Activated CD4-positive, alpha-beta T cell treated with anti-CD3 and anti-CD28 coated beads for 36 hours (primary cell): ENCODE measurements at regions not wholly inside any gene's neighbourhood (a gene's known extent, or its start where the extent isn't known, plus 50 kb on each side); places are given as distances from the start of the nearest gene placed in this dataset.

Experiments used
- ATAC-seq: fragments of 200-7000 bp; cut with Tn5 transposase; one replicate; pipeline ENCODE4 v1.10.0; 2021; ENCODE audit warnings: mild to moderate bottlenecking, moderate library complexity
- CTCF ChIA-PET: fragments of 350-600 bp; sonication (Branson Sonifier 250); formaldehyde crosslinking; loops from one replicate; lab custom pipeline; 2021; ENCODE audit warnings: antibody characterized with exemption; lab: Charles Lee
- POLR2A ChIA-PET: fragments of 350-600 bp; sonication (Branson Sonifier 250); formaldehyde crosslinking; loops from one replicate; lab custom pipeline; 2021; ENCODE audit warnings: antibody characterized with exemption, inconsistent platforms; lab: Charles Lee
- DNase-seq: peaks from one replicate; pipeline ENCODE4 v3.0.0-alpha.2; 2020
- H3K27ac Mint-ChIP-seq: one replicate; pipeline ENCODE4 v1.8.0; 2021; ENCODE audit warnings: mixed read lengths
- H3K27me3 Mint-ChIP-seq: one replicate; pipeline ENCODE4 v1.8.0; 2021; ENCODE audit warnings: mixed read lengths
- H3K36me3 Mint-ChIP-seq: one replicate; pipeline ENCODE4 v1.8.0; 2021; ENCODE audit warnings: low read depth, mixed read lengths
- H3K4me1 Mint-ChIP-seq: one replicate; pipeline ENCODE4 v1.8.0; 2021; ENCODE audit warnings: mixed read lengths
- H3K4me3 Mint-ChIP-seq: one replicate; pipeline ENCODE4 v1.8.0; 2021; ENCODE audit warnings: mild to moderate bottlenecking, moderate library complexity, mixed read lengths
- H3K9me3 Mint-ChIP-seq: one replicate; pipeline ENCODE4 v1.8.0; 2021; ENCODE audit warnings: low read depth, mixed read lengths
- intact Hi-C, 2 experiments: fragments of 100-400 bp; cut with DNase I in 1 of 2; cut with micrococcal nuclease in 1 of 2; formaldehyde crosslinking; loops; one replicate each; pipeline versions ENCODE4 v1.14.2 to v1.15.1; 2022 to 2024; cut with DNase I, micrococcal nuclease

GRCh38 chrX:68936608-68937007 lies 107.8 kb downstream of the EFNB1 start:
- DNase-seq (no peak), ATAC-seq (no peak)
- no peaks in the 10 kb centered on the region for H3K36me3 Mint-ChIP-seq
- peaks cover 2% of the 10 kb centered on the region for H3K4me1 Mint-ChIP-seq
- no peak overlapping the region for H3K27ac Mint-ChIP-seq
- ChIA-PET POLR2A (no interaction called here), CTCF (no interaction called here)
- no peaks in the 10 kb centered on the region for H3K27me3 Mint-ChIP-seq
- no peak overlapping the region for H3K4me3 Mint-ChIP-seq
- no peaks in the 10 kb centered on the region for H3K9me3 Mint-ChIP-seq
- intact Hi-C loops, result no loop called here

GRCh38 chrX:68936126-68936525 lies 107.3 kb downstream of the EFNB1 start:
- Mint-ChIP-seq H3K36me3 (no peaks in the 10 kb centered on the region), H3K4me1 (peaks cover 2% of the 10 kb centered on the region), H3K9me3 (no peaks in the 10 kb centered on the region), H3K27ac (no peak overlapping the region), H3K4me3 (no peak overlapping the region), H3K27me3 (no peaks in the 10 kb centered on the region)
- DNase-seq, result no peak
- no peak for ATAC-seq
- ChIA-PET POLR2A (no interaction called here), CTCF (no interaction called here)
- intact Hi-C loops, result no loop called here

DNA sequence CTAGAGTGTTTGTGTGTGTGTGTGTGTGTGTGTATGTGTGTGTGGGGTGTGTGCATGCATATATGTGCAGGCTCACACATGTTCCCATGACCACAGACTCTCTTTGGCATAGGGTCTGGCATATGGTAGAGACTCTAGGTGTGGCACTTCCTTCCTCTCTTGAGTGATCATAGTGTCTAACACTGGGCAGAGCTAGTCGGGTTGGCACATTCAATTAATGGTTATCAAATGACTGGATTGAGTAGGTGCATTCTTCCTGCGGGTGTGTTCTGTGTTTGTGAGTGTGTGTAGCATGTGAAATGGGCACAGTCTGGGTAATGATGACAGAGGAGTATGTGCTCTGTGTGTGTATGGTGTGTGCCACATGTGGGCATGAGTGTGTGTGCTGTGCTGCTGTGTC lies 106.5 kb downstream of the EFNB1 start:
- no peak overlapping the region for H3K4me3 Mint-ChIP-seq
- no peak overlapping the region for H3K27ac Mint-ChIP-seq
- peaks cover 2% of the 10 kb centered on the region for H3K4me1 Mint-ChIP-seq
- CTCF ChIA-PET, result no interaction called here
- no peak for ATAC-seq
- POLR2A ChIA-PET, result no interaction called here
- DNase-seq, result no peak
- intact Hi-C loops, result no loop called here
- H3K9me3 Mint-ChIP-seq, result no peaks in the 10 kb centered on the region
- no peaks in the 10 kb centered on the region for H3K27me3 Mint-ChIP-seq
- no peaks in the 10 kb centered on the region for H3K36me3 Mint-ChIP-seq

GRCh38 chrX:68934922-68935321 lies 106.1 kb downstream of the EFNB1 start:
- no peak for DNase-seq
- ATAC-seq, result no peak
- Mint-ChIP-seq H3K9me3 (no peaks in the 10 kb centered on the region), H3K27me3 (no peaks in the 10 kb centered on the region), H3K27ac (no peak overlapping the region), H3K36me3 (no peaks in the 10 kb centered on the region), H3K4me1 (peaks cover 2% of the 10 kb centered on the region), H3K4me3 (no peak overlapping the region)
- ChIA-PET CTCF (no interaction called here), POLR2A (no interaction called here)
- intact Hi-C loops, result no loop called here

GRCh38 chrX:68934421-68934820 lies 105.6 kb downstream of the EFNB1 start:
- H3K36me3 Mint-ChIP-seq, result no peaks in the 10 kb centered on the region
- no peak for ATAC-seq
- peaks cover 2% of the 10 kb centered on the region for H3K4me1 Mint-ChIP-seq
- ChIA-PET POLR2A (no interaction called here), CTCF (no interaction called here)
- H3K9me3 Mint-ChIP-seq, result no peaks in the 10 kb centered on the region
- DNase-seq, result no peak
- H3K27ac Mint-ChIP-seq, result no peak overlapping the region
- no peak overlapping the region for H3K4me3 Mint-ChIP-seq
- intact Hi-C loops, result no loop called here
- H3K27me3 Mint-ChIP-seq, result no peaks in the 10 kb centered on the region

- intact Hi-C loops, result no loop called here
Measured at GRCh38 chrX:68932611-68933010, 103.8 kb downstream of the EFNB1 start.

GRCh38 chrX:68931345-68931744 lies 102.5 kb downstream of the EFNB1 start:
- no peaks in the 10 kb centered on the region for H3K9me3 Mint-ChIP-seq
- intact Hi-C loops, result no loop called here

More at GRCh38 chrX:68932611-68933010, 103.8 kb downstream of the EFNB1 start:
- Mint-ChIP-seq H3K4me3 (no peak overlapping the region), H3K36me3 (no peaks in the 10 kb centered on the region), H3K9me3 (no peaks in the 10 kb centered on the region), H3K27ac (no peak overlapping the region), H3K27me3 (no peaks in the 10 kb centered on the region), H3K4me1 (peaks cover 2% of the 10 kb centered on the region)
- CTCF ChIA-PET, result no interaction called here
- DNase-seq (no peak), ATAC-seq (no peak)
- POLR2A ChIA-PET, result no interaction called here

DNA sequence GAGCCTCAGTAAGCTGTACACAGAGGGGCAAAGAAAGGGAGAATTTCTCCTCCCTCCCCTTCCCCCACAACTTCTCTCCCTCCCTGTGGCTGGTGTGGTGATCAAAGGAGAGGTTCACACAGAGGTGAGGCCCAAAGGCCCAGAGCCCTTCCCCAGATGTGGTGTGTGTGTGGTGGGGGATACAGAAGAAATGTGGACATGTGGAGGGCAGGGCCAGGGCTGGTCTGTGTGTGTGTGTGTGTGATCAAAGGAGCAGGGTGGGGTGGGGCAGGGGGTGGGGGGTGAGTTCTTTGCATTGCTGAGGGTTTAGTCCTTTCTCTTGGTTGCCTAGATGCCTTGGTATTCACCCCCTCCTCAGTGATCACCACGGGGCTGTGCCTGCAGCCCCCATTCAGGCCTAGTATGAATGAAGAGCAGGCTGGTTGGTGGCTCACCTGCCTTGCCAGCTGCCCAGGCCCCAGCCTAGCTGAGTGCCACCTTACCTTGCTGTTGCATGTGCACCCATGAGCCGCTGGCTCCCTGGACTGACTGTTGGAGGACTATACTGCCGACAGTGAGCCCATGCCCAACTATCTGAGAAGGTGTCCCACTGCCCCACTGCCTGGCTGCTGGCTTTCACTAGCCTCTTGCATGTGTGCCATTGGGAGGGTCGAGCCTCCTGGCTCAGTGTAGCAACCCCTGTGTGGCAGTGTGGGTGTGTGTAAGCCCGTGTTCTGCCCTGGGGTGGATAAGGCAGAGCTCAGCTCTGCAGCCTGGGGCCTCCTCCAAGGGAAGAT lies 101.9 kb downstream of the EFNB1 start:
- intact Hi-C loops, result no loop called here
- ChIA-PET POLR2A (no interaction called here), CTCF (no interaction called here)
- H3K36me3 Mint-ChIP-seq, result no peaks in the 10 kb centered on the region
- ATAC-seq, result no peak
- H3K27me3 Mint-ChIP-seq, result no peaks in the 10 kb centered on the region
- no peak overlapping the region for H3K27ac Mint-ChIP-seq
- no peaks in the 10 kb centered on the region for H3K9me3 Mint-ChIP-seq
- peaks cover 2% of the 10 kb centered on the region for H3K4me1 Mint-ChIP-seq
- no peak overlapping the region for H3K4me3 Mint-ChIP-seq
- no peak for DNase-seq

More at GRCh38 chrX:68931345-68931744, 102.5 kb downstream of the EFNB1 start:
- Mint-ChIP-seq H3K4me3 (no peak overlapping the region), H3K27me3 (no peaks in the 10 kb centered on the region), H3K4me1 (peaks cover 2% of the 10 kb centered on the region), H3K36me3 (no peaks in the 10 kb centered on the region), H3K27ac (no peak overlapping the region)
- ChIA-PET CTCF (no interaction called here), POLR2A (no interaction called here)
- no peak for ATAC-seq
- no peak for DNase-seq

DNA sequence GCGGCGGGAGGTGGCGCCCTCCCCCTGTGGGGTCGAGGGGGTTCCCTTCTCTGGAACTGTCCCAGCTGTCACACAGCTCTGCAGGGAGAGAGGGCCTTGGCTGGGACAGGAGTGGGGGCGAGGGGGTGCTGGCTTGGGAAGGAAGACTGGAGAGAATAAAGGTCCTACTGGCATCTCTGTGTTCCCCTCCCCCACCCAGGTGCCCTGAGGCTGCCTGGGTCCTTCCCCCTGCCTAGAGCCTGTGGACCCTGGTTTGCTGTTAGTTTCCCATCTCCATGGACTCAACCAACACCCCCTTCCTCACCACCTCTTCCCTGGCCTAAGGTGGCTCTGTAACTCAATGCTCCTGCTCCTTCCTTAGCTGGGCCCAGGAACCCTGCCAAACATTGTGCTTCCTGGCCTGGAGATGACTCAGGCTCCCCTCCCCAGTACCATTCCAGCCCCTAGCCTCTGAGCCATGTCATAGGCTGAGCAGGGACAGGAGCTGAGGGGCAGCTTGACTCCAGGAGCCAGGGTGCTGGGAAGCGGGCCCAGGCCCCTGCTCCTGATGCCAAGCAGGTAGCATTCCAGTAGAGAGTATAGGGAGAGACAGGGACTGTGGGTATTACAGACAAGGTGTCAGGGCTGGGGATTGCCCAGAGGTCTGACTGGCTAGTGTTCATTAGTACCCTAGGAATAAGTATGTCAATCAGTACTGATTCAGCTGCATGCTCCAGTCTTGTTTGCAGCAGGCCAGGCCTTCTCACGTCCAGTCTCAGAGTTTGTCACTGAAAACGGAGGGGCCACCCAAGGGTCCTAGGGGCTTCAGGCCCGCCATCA lies 100.7 kb downstream of the EFNB1 start:
- no peaks in the 10 kb centered on the region for H3K9me3 Mint-ChIP-seq
- H3K27me3 Mint-ChIP-seq, result no peaks in the 10 kb centered on the region
- H3K4me1 Mint-ChIP-seq, result no peaks in the 10 kb centered on the region
- POLR2A ChIA-PET, result no interaction called here
- CTCF ChIA-PET, result no interaction called here
- ATAC-seq, result no peak
- no peak overlapping the region for H3K4me3 Mint-ChIP-seq
- H3K27ac Mint-ChIP-seq, result no peak overlapping the region
- no peak for DNase-seq
- H3K36me3 Mint-ChIP-seq, result no peaks in the 10 kb centered on the region
- intact Hi-C loops, result no loop called here

DNA sequence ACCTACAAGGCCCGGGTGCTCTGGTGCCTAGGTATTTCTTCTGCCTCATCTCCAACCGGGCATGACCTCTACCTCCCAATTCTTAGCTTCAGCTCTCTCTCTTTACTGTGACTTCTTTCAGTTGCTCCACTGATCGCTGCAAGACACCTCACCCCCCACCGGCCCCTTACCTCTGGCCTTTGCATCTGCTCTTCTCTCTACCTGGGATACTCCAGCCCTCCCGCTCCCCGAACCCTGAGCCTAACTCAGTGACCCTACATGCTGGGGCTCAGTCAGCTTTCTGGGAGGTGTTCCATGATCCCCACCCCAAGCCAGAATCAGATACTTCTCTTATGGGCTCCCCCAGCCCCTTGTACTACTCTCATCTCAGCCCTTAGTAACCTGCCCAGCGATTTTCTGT lies 99.6 kb downstream of the EFNB1 start:
- Mint-ChIP-seq H3K36me3 (no peaks in the 10 kb centered on the region), H3K4me3 (no peak overlapping the region), H3K27me3 (peaks cover 2% of the 10 kb centered on the region), H3K4me1 (no peaks in the 10 kb centered on the region), H3K27ac (no peak overlapping the region), H3K9me3 (no peaks in the 10 kb centered on the region)
- ChIA-PET POLR2A (no interaction called here), CTCF (no interaction called here)
- ATAC-seq (no peak), DNase-seq (no peak)
- intact Hi-C loops, result no loop called here

DNA sequence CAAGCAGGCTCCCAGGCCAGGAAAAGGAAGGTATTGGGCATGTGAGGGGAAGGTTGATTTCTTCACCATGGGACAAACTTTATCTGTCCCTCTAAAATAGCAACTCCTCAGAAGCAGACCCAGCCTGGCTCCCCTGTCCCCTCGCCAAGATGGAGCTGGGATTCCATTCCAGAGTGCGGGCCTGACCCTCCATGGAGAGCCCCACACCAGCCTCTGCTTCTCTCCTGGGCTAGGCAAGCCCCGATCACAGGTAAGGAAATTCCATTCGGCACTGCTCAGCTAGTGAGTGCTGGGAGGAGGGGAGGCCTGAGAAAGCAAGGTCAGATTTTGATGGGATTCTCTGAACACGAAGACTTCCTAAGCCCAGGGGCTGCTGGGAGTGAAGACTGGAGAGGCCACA lies 98.4 kb downstream of the EFNB1 start:
- Mint-ChIP-seq H3K36me3 (no peaks in the 10 kb centered on the region), H3K27me3 (peaks cover 2% of the 10 kb centered on the region), H3K9me3 (no peaks in the 10 kb centered on the region), H3K27ac (no peak overlapping the region), H3K4me1 (no peaks in the 10 kb centered on the region), H3K4me3 (no peak overlapping the region)
- ChIA-PET CTCF (no interaction called here), POLR2A (no interaction called here)
- intact Hi-C loops, result no loop called here
- ATAC-seq (no peak), DNase-seq (no peak)

DNA sequence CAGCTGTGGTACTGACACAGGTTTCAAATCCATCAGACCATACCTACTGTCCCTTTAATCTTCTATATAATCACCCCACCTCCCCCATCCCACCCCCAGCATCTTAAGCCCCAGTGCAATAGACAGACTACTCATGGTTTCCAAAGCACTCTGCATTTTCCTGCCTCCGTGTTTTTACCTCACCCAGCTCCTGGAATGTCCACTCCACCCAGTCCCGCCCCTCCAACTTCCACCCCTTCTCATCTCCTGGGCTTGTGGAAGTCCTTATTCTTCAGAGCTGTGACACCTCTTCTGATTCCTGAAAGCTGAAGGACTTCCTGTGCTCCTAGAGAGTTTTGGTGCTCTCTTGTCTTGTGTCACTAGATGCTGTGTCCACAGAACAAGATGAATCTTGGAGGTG lies 94.3 kb downstream of the EFNB1 start:
- H3K9me3 Mint-ChIP-seq, result no peaks in the 10 kb centered on the region
- no peaks in the 10 kb centered on the region for H3K4me1 Mint-ChIP-seq
- H3K27ac Mint-ChIP-seq, result no peak overlapping the region
- DNase-seq, result no peak
- CTCF ChIA-PET, result no interaction called here
- H3K27me3 Mint-ChIP-seq, result peaks cover 2% of the 10 kb centered on the region
- H3K4me3 Mint-ChIP-seq, result no peak overlapping the region
- POLR2A ChIA-PET, result no interaction called here
- no peak for ATAC-seq
- H3K36me3 Mint-ChIP-seq, result no peaks in the 10 kb centered on the region
- intact Hi-C loops, result no loop called here
